ENCODE measurements at regions not wholly inside any gene's neighbourhood (a gene's known extent, or its start where the extent isn't known, plus 50 kb on each side); places are given as distances from the start of the nearest gene placed in this dataset.

- peak; percentile 74 for DNase-seq
Observed at GRCh38 chr3:109532257-109533216, 195.2 kb upstream of the DPPA4 start.

GRCh38 chr3:109545746-109546145, 208.4 kb upstream of the DPPA4 start:
- DNase-seq = no peak

- DNase-seq = no peak
Observed at GRCh38 chr3:109548192-109548938, 211.0 kb upstream of the DPPA4 start.

GRCh38 chr3:109553591-109554371, 216.4 kb upstream of the DPPA4 start:
- no peak for DNase-seq

GRCh38 chr3:109559389-109559788, 222.0 kb upstream of the DPPA4 start:
- no peak for DNase-seq

GRCh38 chr3:109563149-109563548, 225.8 kb upstream of the DPPA4 start:
- DNase-seq = peak; percentile 53

- no peak for DNase-seq
Observed at GRCh38 chr3:109569135-109569846, 231.9 kb upstream of the DPPA4 start.

- DNase-seq = no peak
Observed at GRCh38 chr3:109570408-109570807, 233.1 kb upstream of the DPPA4 start.

- no peak for DNase-seq
Observed at GRCh38 chr3:109572301-109572700, 235.0 kb upstream of the DPPA4 start.

- no peak for DNase-seq
Observed at GRCh38 chr3:109596991-109597390, 259.6 kb upstream of the DPPA4 start.

GRCh38 chr3:109597444-109597843, 260.1 kb upstream of the DPPA4 start:
- no peak for DNase-seq

- DNase-seq = no peak
Observed at GRCh38 chr3:109607897-109608296, 270.6 kb upstream of the DPPA4 start.

GRCh38 chr3:109608574-109608973, 271.2 kb upstream of the DPPA4 start:
- DNase-seq = no peak

GRCh38 chr3:109618766-109619378, 281.5 kb upstream of the DPPA4 start:
- no peak for DNase-seq

- DNase-seq = no peak
Observed at GRCh38 chr3:109631897-109632296, 294.6 kb upstream of the DPPA4 start.

- DNase-seq = no peak
Observed at GRCh38 chr3:109640146-109640652, 302.9 kb upstream of the DPPA4 start.

- no peak for DNase-seq
Observed at GRCh38 chr3:109642025-109642424, 304.7 kb upstream of the DPPA4 start.

- DNase-seq = no peak
Observed at GRCh38 chr3:109643590-109643989, 306.2 kb upstream of the DPPA4 start.

- no peak for DNase-seq
Observed at GRCh38 chr3:109644332-109644731, 307.0 kb upstream of the DPPA4 start.

- DNase-seq = no peak
Observed at GRCh38 chr3:109644746-109645145, 307.4 kb upstream of the DPPA4 start.

- DNase-seq = no peak
Observed at GRCh38 chr3:109648027-109648426, 310.7 kb upstream of the DPPA4 start.

GRCh38 chr3:109656225-109656624, 318.9 kb upstream of the DPPA4 start:
- no peak for DNase-seq
